DMS53 (cell line): ENCODE measurements at regions not wholly inside any gene's neighbourhood (a gene's known extent, or its start where the extent isn't known, plus 50 kb on each side); places are given as distances from the start of the nearest gene placed in this dataset.
A peak's percentile ranks its signal among the peaks of the same experiment; 100 is the strongest.

Source experiments
- DNase-seq: peaks from one replicate; lab custom pipeline; 2025; lab: John Stamatoyannopoulos, UW

DNA sequence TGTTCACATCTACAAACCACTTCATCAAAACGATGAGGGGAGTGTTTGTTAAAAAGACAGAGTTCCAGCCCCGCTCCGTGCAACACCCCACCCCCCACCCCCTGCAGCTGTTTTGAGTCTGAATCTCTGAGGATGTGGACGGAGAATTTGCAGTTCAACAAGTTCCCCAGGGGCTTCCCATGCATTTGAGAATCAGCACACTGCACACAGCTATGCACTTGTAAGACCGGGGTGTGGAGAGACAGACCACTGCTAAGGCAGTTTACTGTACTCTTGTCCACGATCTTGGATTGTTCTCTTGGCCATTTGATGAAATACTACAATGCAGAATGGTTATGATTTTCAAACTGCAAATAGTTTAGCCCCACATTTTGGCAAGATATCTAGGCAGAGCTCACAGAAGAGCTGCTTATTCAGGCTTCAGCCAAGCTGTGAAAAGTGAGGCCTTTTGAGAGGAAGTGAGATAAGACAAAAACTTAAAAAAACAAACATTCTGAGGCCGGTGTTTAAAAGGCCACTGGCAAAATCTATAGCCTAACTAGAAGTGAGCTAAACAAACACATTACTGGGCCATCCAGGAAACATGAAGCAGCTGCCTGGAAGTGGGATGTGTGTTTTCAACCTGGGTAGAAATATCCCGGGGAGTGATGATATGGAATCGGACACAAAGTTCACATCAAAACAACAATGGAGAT, 308.2 kb upstream of the ADAMTS9 start:
- DNase-seq = peak; percentile 32

DNA sequence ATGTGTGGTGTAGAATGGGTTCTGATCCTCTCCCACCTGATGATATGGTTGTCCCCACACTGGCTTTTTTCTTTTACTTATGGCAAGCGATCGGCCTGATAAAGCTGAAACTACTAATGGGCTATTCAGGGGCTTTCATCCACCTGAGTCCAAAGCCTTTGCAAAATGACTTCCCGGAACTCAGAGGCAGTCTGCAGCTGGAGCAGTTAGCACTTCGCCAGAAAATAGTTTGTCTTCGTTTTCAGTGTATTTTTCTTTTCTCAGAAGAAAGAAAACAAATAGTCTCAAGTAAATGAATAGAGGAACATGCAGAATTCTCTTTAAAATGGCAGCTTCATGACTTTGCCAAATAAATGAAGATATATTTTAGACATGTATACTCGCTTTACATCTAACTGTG, 306.0 kb upstream of the ADAMTS9 start:
- DNase-seq = no peak

DNA sequence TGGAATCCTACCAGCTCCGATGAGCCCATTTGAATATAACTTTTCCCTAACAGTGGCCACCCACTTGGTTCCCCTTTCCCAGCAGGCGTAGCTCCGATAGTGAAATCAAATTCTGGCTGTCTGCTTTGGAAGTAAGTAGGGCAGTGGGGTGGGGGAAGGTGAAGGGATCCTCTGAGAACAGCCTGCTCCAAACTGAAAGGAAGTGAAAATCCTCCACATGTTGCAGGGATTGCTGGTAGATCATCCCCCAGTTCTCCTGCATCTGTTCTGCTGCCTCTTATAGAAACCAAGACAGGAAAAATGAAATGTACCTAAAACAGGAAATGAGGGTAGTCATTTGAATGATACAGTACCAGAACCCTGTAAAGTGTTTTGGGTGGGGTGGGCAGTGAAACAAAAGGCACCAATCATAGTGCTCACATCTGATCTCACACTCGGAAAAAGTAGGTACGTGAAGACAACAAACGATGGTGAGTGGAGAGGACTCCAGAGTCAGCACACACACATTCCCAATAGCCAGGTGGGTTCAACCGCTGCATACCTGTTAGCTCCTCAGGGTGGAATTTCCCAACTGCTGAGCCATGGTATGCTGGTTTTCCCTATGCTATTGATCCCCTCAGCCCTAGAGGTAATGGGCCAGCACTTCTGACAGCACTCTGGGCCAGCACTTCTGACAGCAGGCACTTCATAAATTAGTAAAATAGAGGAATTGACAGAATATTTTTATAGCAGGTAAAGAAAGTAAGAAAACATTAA, 304.9 kb upstream of the ADAMTS9 start:
- DNase-seq = no peak

DNA sequence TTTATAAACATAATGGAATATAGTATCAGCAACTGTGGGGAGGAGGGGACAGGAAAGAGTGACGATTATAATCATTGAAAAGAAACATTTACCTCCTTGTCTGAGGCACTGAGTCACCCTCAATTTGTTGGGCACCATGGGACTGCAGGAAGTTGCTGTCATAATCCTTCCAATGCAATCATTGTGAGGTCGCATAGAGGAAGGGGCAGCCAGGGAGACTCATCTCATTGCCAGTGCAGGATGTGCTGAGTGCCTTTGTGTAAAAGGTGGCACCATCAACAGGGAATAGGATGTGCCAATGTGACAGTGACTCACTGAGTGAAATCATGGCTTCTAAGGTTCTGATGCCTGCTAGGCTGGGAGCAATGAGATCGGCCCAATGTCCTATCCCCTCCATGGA, 300.4 kb upstream of the ADAMTS9 start:
- peak; percentile 51 for DNase-seq

DNA sequence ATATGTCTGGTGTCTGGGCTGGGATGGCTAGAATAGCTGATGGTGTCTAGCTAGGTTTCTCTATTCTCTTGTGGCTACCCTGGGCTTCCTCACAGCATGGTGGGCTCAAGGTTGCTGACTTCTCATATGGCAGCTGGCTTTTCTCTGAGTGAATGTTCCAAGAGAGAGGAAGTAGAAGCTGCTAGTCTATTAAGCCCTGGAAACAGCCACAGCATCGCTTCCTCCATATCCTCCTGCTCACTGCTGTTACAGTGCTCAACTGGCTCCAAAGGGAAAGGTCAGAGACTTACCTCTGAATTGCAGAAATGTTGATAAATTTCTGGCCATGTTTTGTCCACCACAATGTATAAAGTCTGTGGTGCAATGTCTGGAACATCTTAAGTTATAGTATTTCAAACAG, 299.9 kb upstream of the ADAMTS9 start:
- DNase-seq = no peak

DNA sequence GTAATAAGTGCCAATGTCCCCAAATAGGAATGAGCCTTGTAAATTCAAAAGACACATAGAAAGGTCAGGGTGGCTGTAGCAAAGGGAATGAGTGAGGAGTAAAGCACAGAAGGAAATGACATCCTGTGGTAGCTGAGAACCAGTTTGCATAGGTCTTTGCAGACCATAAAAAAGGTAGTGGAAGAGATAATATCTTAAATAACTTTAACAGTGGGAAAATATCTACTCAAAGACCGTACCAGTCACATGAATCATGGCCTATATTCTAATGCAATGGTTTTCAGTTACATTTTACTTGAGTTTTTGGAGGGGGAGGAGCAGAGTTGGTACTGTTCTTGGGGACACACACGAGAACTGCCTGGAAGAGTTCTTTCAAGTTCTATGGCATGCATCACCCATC, 297.3 kb upstream of the ADAMTS9 start:
- DNase-seq = no peak

DNA sequence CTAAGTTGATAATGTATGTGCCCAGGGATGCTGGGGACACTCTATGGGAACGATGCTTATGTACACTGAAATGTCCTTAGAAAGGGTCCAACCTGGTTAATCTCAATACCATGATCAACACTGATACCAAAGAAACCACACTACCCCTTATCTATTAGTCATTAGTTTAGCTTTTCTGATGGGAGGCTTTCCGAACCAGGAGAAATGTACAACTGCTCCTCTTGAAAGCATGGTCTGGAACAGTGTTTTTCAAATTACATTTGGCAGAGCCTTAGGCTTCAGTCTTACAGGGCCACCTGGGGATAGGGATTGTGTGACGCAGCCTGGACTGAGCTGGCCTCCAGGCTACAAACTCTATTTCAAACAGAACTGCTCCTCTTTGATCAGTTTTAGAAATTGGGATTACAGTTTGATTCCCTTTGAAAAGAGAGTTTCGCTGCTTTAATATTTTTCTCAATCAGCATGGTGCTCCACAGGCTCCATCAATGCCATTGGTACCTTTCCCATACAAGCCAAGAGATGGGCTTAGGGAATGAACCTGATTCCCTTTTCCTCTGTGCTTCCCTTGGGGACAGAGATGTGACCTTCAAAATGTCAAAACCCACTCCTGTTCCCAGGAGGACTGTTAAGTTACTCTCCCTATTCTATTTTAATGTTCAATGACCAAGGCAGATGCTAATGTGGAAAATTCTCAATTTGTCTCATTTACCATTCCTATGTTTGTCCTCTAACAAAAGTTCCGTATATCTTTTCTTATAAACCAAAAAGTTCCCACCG, 296.0 kb upstream of the ADAMTS9 start:
- no peak for DNase-seq

DNA sequence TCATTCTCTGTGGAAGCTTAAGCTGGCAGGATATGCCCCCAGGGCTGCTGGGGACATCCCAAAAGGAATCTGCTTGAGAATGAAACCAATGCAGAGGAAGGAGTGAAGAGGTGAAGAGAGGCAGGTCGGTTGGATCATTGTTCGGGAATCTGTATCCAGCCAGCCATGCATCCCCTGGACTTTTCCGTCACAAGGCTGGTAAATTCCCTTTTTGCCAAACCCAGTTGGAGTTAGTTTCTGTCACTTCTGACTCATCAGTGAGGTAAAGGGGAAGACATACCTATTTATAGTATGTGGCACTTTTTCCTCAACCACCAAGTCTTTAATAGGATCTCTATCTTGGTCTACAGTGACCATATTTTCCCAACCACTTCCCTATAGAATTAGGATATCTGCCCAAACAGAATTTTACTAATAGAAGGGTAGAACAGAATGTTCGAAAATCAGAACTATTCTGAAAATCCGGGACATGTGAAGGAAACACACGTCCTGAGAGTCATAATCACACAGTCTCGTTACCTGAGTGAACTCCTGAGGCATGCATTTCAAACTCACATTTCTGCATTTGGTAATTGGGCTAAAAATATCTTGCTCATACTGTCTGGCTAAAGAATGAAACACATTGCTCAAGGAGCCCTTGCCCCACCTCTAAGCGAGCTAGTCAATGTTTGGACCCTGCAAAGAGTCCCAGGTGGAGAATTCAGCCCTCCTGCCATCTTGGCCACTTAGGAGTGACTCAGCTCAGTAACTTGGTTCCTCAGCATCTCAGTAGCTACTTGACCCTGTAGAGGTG, 289.7 kb upstream of the ADAMTS9 start:
- no peak for DNase-seq

DNA sequence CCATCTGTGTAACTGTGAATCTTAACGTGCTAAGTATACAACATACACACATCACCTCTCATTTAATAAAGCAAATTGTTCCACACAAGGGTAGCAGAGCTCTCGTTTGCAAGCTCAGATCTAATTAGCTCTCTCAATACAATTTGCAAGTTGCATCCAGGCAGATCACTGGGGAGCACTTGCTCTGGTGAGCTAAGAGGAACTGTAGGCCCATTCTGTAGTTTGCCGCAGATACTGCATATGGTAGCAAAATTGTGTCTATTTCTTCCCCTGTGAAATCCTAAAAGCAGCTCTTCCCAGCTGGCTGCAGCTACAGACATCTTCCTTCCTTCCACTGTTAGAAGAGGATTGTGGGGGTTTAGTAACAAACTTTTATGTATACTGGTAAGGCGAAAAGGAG, 288.7 kb upstream of the ADAMTS9 start:
- DNase-seq = no peak

DNA sequence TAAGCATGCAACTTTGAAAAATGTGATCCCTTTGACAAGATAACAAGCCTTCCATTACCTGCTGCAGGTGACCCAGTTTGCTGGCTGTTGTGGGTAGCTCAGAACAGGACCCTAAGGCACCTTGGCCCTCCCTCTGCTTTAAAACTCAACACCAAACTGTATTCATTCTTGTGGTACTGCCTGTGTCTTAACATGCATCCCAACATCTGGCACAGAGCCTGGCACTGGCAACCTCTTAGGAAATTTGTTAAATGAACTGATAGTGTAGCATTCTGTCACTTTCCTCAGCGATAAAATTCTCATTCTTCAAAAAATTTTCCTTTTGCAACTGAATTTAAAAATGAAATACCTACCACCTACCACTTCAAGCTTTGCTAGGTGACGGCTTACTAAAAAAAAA, 287.3 kb upstream of the ADAMTS9 start:
- DNase-seq = no peak

DNA sequence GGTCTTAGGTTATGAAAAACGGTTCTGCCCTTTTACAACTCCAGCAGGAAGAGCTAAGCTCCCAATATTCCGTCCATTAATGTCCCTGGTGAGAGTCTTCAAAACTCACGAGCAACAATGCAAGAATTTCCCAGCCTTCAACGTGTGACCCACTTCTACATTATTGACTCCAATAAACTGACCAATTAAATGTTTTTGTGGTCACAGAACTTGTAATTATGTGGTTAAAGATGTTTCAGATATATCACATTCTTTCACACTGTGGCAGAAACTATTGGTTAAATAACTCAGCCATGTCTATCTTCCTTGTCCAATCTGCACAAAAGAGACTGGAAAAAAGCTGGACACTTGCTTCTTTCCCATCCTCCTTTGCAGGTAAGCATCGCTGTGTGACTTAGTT, 286.6 kb upstream of the ADAMTS9 start:
- no peak for DNase-seq

DNA sequence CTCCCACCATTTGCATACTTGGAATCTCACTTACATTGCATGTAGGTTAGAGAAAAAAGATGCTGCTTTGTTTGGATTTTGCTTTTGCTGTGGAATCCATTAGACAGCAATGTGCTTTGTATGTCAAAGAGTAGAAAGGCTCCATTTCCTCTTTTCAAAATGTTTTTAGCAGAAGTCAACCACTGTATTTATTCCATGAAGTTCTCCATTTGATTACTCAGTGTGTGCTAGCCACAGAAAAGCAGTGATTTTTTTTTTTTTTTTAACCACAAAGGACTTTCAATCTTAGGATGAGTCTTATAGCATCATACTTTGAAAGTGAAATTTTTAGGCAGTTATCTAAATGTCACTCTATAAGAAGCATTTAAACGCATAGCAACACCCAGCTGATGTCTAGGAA, 285.0 kb upstream of the ADAMTS9 start:
- no peak for DNase-seq

DNA sequence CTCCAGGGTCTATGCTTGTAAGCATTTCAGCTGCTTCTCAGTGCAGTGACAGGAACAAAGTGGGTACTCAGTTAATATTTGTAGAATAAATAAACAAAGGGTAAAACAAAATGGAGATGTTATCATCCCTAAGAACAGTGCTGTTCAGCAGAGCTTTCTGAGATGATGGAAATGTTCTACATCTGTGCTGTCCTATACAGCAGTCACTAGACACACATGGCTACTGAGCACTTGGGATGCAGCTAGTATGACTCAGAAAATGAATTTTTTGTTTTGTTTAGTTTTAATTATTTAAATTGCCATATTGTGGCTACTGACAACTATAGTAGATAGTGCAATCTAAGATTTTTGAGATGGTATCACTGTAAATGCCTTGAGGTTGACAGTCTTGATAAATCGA, 283.8 kb upstream of the ADAMTS9 start:
- peak; percentile 5 for DNase-seq

DNA sequence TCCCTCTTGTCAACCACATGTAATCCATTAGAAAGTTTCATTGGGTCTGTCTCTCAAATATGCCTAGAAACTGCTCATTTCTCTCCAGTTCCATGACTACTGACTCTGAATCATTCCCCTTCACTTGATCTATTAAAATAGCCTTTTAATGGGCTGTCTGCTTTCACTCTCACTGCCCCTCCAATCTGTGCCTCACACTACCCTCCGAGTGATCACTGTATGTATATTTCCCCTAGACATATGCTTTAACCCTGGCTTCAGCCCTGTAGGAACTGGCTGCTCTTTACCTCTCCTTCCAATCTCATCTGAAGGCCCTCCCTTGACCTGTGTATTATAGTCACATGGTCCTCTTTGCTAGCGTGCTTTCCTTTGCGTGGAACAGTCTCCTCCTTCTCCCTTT, 282.8 kb upstream of the ADAMTS9 start:
- DNase-seq = no peak

DNA sequence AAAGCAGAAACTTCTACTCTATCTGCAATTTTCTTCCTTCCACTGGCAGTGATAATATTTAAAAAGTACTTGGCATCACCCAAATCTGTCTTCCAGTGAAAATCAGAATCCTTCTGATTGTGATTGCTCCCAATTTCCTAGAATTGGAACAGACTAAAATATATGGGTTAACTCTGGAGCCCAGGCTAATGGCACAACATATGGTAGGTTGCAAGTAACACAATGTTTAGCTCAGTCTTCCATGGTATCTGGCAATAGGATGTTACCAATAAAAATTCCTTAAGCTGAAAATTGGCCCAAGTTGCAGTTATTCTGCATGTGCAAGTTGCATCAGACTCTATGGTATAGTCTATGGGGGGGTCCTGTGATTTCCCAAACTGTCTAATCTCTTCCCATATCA, 273.5 kb upstream of the ADAMTS9 start:
- no peak for DNase-seq

DNA sequence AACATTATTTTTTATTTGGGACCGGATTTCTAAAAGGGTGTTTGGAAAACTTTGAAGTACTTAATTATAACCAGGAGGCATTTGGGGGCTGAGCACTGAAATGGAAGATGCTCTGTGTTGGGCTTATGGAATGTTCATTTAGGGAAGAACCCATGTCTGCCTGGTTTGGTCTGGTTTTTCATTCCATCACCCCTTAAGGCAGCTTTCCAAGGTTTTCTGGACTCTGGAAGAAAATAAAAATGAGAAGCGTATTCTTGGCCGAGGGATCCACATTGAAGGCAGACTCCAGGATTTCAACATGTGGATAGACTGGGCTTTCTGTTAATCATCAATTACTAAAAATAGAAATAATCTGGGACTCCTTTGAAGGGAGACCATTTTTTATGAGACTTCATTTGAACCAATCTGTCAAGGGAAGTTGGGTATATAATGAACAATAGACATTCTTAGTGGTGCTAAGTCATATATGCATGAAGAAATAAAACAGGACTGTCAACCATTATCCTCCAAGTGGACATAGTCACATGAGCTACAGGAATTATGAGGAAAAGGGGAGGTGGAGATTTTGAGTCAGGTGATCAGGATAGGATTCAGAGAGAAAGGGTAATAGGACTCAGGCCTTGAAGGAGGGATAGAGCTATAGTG, 270.5 kb upstream of the ADAMTS9 start:
- no peak for DNase-seq

DNA sequence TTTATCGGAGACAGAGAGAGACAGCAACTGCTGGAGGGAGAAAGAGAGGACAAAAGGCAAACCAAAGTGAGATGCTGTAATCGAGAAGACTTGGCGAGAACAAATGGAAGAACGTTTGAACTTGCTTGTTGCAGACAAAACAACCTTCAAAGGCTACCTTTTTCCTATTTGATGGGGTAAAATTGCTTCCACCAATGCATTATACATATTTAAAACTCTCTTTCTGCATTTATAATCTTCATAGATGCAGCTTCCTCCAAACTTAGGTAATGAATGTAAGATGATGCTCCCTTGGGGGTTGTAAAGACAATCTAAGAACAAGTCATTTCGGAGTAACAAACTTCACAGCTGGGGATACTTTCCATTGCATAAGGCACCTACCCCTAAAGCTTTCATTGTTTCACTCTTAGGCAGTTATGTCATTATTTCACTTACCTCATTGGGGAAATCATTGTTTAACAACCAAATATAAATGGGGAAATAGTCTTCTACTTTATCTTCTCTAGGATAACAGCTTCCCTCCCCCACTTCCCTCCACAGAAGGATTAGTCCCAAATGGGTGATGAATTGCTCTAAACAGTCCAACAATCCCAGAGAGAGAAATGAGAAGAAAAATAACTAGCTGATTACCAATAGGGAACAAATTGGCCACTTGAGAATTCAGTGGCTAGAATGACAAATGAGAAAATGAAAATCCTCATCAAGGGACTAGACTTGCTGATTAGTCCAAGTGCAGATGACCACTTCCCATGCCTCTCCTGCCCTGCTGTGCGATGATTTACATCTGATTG, 269.8 kb upstream of the ADAMTS9 start:
- no peak for DNase-seq

DNA sequence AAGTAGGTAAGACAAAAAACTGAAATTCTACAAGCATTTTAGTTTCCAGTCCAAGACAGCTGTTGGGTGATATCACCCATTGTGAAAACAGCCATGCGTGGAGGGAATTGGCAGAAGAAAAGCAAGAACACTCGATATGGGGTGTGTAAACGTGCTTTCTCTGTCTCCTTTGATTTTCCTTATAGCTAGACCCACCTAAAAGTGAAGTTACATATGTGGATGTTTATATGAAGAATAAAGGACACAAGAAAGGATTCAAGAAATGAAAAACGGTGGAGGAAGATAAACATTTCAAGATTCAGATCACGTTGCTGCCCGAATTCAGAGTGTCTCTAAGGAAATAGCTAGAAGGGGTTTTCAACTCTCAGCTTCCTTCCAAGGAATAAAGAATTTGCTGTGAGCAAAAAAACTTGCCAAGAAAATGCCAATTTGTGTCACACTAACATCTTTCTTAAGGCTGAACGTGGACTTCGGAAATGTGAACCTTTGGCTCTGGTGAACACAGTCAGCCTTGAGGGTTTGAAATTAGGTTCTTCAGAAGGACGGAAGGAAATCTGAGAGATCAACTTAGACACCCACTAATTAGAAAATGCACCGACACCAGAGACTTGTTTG, 269.0 kb upstream of the ADAMTS9 start:
- DNase-seq = no peak

DNA sequence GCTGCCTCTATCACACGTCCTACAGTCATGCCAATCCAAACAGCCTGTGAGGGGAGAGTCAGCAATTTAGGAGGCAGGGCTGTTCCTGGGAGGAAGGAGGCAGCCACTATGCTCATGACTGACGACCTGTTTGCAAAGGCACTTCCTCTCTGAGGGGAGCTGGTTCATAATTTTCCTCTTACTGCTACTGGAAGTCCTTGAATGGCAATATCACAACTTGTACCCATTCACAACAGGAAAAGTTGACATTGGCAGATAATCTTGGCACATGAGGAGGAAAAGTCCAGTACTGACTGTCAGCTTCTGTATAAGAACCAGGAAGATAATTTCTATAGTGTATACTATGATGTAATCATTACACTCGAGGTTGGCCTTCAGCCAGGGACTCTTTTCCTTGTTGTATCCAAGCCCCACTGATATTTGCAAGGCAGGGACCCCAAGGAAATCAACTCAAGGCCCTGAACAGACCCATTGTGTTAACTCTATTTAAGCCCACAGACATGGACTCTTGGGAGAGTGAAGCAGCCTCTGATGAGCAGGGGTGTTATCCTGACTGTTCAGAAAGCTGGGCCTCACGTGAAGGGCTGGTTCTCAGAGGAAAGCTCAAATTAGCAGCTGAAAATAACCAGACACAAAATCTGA, 267.3 kb upstream of the ADAMTS9 start:
- peak; percentile 33 for DNase-seq

DNA sequence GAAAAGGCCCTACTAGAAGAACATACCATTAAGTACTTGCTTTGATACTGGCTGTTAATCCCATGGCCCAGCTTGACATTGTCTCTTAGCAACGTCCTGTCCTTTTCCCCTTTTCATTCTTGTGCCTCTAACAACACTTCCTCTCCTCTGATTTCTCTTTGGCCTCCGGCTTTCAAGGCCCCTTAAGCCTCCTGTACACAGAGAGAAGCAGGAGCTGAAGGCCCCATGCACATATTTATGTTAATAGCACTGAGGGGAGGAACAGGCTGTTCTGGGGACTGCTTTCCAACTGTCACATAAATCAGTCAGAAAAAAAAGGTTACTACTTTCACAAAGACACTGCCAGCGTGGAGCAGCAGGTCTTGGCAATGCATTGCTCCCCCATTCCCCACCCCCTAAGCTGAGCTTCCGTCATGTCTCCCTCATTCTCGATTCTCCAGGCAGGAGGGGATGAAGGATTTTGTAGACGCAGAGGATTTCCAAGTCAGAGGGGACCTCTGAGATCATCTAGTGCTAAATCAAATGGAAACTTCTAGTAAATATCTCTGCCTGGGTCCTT, 257.4 kb upstream of the ADAMTS9 start:
- peak; percentile 44 for DNase-seq
